C1 segment of cervical spinal cord (tissue), 14 donors: ENCODE measurements at regions not wholly inside any gene's neighbourhood (a gene's known extent, or its start where the extent isn't known, plus 50 kb on each side); places are given as distances from the start of the nearest gene placed in this dataset.

Source experiments
- DNase-seq, 14 donors: peaks; one replicate each; lab custom pipeline; 2025; lab: John Stamatoyannopoulos, UW

DNA sequence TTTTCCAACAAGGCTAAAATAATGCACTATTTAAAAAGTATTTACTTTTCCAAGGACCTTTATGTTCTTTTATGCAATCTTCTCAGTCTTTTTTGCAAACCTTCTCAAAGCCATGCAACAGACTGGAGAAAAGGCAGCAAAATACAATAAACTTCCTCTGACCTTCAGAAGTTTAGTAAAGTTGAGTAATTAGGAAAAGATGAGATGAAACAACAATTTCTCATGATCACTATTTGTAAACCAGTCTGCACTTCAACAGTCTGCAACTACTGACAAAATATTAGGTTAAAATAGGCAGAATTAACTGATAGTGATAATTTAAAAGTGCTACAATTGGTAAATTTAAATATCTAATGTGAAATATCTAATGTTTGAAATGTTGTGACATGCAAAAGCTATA lies 884.9 kb upstream of the PCDH10 start:
- DNase-seq = no peak

DNA sequence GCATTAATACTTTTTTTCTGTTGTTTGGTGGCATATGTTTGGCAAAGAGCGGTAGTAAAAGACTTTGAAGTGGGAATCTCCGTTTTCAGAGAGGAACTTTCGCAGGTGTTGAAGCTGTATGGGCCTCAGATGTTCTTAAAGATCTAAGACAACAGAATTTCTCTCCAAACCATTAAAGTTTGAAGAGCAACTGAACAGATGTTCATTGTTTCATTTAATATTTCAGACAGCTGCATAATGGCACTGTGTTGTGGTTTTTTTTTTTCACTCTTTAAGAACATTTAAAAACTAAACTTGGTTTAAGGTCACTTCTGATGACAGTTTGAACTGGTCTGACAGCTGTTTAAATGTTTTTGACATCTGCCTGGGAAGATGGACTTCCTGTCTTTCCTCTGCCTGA lies 882.7 kb upstream of the PCDH10 start:
- DNase-seq = no peak

DNA sequence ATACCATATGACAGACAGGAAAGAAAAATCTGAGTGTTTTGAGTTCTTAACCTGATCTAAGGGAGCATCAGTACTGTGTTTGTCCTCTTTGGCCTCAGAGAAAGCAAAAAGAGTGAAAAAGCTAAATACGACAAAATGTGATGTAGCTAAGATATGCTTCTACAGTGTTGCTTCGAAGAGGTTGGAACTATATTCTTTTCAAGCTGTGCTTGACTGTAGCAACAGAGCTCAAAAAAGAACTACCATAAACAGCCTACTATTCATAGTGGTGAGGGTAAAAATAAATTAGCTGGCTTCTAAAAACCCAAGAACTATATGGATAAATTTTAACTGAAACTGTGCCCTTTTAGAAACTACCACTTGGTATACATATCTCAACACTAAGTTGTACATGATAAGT lies 881.8 kb upstream of the PCDH10 start:
- DNase-seq = no peak

DNA sequence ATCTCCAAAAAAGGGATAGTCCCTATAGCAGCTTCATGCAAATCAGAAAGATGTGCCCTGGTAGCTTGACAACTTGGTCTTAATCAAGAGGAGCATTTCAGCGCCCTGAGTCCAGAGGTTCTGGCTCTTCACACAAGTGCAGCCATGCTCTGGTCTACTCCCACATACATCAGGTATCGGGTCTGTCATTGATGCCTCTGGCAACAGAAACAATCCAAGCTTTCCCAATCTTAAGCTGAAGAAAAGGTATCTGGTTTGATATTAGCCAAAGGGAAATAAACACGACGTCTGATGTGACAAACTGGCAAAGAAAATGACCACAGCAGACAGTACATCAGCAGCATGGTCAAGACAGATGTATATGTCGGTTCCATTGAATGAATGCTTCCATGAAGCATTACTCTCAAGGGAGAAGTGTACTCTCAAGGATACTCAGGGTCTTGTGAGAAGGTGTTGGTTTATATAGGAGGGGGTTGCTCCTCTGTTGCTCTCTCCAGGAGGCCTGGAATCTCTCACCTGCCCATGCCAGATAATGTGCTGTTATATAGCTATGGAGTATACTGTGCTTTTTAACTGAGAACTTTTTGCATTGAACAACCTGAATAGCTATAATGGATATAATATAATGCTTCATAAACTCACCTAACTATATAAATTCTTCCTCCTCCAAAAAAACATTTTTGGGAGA lies 879.6 kb upstream of the PCDH10 start:
- DNase-seq = no peak

DNA sequence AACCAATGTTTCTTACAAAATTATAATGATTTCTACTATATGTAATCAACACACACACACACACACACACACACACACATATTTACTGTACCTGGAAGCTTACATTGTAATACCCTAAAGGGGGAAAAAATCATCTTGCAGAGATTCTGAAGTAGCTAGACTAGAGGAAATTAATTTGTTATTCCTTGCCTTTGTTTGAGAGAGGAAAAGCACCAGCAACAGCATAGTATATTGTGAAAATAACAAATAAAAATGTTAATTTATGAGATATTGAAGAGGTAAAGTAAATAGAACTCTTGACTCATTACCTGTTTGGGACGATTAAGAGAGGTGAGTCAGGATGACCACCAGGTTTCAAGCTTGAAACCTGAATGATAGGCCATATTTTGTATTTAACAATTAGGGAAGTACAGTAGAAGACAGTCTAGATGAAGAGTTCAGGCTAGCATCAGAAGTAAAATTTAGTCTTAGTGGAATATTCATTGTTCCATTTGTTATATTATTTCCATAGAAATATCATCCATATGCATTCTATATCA lies 873.4 kb upstream of the PCDH10 start:
- no peak for DNase-seq

DNA sequence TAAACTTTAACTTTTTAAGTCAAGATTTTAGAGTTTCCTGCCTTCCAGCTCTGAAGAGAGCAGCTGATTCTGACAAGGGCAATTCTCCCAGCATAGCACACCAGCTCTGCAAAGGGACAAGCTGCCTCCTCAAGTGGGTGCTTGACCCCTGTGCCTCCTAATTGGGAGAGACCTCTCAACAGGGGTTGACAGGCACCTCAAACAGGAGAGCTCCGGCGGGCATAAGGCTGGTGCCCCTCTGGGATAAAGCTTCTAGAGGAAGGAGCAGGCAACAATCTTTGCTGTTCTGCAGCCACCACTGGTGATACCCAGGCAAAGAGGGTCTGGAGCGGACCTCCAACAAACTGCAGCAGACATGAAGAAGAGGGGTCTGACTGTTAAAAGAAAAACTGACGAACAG lies 872.9 kb upstream of the PCDH10 start:
- DNase-seq = no peak

DNA sequence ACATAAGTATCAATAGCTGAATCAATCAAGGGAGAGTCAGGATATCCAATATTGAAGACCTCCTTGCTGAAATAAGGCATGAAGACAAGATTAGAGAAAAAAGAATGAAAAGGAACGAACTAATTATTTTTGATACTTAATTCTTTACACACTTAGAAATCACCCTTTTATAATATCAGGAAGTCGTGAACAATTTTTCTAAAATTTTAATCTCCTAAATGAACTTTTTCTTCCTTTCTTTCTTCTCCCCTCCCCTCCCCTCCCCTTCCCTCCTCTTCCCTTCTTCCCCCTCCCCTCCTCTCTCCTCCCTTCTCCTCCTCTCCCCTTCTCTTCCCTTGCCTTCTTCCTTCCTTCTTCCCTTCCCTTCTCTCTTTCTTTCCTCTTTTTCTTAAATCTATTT lies 872.1 kb upstream of the PCDH10 start:
- DNase-seq = no peak

DNA sequence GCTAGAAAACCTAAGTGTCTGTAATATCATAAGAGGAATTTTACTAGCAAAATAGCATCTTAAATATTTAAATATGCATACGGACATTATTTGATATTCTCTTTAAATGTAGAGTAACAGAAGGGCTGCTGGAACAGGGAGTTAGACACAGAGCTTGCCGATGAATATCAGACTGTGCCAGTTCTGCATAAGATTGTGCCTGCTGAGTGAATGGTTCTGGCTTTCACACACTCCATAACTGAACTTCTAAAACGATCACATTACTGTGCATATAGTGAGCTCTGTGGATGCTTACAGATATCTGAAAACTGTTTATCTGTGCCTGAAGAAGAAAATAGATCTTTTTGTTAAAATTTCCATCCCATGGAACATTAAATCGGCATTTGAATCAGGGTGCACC lies 867.4 kb upstream of the PCDH10 start:
- no peak for DNase-seq

DNA sequence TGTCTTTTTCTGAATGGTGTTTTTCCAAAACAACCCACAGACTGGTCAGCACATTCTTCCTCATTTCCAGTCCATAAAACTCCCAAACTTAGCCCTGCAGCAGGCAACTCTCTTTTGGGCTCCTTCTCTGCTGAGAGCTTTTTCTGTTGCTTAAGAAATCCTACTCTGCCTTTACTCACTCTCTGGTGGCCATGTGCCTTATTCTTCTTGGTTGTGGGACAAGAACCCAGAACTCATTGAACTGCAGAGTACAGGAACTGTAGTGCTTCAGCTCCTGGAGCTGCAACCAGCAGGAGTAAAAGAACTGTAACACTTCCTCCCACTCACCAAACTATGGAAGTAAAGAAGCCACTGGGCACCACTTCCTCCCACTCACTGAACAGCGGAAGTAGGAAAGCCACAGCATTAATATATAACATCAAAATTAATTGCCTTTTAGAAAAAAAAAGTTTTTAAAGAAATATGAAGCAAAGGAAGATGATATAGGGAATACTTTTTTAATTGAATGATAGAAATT lies 864.1 kb upstream of the PCDH10 start:
- DNase-seq = no peak

DNA sequence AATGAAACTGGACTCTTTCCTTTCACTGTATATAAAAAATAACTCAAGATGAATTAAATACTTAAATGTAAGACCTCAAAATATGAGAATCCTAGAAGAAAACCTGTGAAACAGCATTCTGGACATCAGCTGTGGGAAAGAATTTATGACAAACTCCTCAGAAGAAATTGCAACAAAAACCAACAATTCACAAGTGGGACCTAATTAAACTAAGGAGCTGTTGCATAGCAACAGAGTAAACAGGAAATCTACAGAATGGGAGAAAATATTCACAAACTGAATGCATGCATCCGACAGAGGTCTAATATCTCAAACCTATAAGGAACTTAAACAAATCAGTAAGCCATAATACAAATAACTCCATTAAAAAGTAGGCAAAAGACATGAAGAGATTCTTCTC lies 851.7 kb upstream of the PCDH10 start:
- no peak for DNase-seq

DNA sequence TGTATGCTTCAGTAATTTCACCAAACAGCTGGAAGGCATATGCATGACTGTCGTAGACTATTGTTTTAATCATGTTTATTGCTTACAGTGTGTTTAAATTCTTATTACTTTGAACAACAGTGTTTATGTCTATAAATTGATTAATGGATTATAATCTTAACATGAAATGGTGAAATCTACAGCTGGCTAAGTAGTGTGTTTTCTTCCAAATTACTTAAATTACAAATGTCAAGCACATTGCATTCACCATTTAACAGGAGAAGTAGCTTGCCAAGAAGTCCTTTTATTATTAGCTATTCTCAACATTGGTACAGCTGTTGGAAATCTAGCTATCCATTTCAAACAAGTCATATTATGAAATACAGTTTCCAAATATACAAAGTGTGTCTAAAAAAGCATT lies 849.3 kb upstream of the PCDH10 start:
- DNase-seq = no peak

DNA sequence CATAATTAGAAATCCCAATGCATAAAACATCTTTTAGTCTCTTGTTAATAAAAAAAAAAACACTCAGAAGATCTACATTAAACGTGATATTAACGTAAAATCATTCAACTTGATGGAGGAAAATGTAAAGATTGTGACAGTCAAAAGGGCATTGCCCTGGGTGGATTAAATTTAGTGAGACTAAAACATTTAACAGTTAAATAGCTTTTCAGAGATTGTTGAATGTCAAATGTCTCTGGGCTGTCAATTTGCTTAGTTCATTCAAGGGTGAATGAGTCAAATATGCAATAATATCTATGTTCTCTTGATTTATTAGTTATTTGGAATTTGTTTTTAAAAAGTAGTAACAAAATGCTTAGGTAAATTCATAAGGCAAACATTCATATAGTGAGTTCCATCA lies 836.6 kb upstream of the PCDH10 start:
- no peak for DNase-seq

DNA sequence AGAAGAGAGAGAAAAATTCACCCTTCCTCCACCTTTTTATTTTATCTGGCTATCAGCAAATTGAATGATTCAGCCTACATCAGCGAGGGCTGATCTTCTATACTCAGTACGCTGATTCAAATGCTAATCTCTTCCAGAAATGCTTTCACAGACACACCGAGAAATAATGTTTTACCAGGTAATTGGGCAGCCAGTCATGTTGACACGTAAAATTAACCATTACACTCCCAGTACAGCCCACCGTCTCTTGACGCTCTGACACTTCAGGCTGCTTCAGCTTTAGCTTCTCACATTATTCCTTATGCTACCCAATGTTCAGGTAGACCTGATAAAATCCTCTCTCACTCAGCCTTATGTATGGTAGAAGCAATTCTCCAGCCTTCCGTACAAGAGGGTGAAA lies 835.2 kb upstream of the PCDH10 start:
- no peak for DNase-seq

DNA sequence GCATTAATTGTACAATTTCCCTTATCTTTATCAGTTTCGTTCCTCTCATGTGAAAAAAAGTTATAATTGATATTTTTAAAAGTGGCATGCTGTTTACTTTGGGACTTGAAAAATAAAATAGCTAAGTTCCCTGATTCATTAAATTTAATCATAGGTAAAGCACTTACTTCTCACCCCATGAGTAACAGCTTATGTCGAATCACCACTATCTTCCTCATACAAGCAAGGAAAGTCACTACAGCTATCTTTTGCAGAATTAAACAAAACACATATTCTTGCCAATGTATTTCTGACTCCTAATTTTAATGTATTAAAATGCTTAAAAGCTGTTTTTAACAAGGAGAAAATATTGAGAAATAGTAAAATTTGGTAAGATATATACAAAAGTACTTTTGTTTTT lies 832.4 kb upstream of the PCDH10 start:
- no peak for DNase-seq

DNA sequence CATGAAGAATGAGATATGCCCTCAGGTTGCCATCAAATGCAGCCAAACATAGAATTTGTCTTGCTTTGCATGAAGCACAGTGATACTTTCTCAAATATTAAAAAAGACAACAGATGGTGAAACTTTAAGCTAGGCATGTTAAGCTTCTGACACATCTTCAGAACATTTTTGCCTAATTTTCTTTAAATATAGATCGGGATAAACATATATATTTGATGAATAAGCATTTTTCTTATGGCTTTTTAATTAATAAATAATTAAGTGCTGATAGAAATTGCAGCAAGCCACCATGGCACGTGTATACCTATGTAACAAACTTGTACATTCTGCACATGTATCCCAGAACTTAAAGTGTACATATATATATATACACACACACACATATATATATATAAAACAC lies 831.2 kb upstream of the PCDH10 start:
- DNase-seq = no peak

DNA sequence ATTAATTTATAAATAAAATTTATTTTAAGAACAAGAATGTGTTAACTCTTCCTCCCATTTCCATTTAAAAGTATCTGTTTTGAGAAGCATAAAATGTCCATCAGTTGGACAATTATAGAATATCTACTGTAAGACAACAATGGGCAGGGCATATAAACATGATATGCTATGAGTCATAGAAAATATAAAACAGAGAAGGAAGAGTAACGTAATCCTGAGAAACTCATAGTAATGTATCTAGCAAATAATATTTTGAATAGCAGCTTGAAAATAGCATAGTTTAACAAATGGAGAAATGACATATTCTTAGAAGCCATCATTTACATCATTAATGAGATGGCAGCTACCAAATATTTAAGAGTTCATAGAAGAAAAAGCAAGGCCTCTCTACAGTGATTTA lies 820.3 kb upstream of the PCDH10 start:
- DNase-seq = no peak

DNA sequence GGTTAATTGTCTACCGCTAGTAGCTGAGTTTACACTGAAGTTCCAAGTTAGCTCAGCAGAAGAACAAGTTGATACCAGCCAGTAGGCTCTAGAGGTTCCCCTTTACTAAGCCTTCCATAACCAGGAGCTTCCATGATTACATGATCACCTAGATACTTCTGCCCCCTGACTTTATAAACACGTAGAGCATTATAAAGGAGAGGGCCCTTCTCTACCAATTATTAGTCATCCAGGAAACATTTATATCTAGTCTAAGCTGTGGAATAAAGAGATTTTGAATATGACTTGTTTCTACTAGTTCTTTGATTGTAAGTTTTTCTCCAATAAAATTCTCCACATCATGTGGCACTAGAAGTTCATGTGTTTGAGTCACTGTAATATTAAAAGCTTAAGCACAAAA lies 818.1 kb upstream of the PCDH10 start:
- no peak for DNase-seq

DNA sequence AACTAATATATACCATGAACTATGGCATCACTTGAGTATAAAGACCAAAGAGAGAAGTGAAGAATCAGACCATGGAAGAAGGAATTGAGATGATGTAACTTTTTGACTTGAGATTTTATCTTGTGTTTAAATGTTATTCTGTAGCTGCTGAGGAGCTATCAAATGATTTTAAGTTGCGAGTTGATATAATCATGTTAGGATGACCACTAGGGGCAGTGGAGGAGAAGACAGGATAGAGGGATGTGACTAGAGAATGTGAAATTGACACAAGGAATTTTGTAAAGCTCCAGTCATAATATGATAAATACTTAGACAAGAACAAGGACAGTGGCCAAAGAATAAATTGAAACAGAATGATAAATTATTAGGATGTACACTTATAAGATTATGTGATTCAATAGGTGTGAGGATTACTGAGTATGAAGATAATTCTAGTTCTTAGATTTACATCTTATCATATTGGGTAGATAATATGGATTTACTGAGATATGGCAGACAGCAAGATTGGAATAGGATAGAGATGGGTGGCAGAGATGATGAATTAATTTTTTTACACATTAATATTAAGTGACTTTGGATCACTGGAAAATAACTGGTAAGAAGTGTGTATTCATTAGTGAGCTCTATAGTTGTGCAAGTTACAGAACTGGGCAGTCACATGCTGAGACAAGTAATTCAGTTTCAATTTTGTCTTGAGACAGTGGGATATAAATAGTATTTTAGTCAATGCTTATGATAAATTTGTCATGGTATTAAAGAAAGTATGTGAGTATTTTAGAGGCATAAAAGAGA lies 816.0 kb upstream of the PCDH10 start:
- no peak for DNase-seq

DNA sequence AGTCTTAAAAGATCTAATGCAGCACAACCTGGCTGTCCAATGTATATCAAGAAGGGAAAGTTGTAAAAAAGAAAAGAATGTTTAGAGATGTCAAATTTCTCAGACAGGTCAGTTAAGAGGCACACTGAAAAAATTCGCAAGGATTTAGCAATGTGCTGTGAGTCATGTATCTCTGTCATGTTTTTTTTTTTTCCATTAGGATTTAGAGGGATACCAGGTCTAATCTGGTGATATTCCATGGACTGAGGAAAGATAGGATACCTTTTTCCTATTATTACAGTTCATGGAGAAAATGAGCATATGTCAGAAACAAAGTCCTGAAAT lies 815.4 kb upstream of the PCDH10 start:
- DNase-seq = no peak

DNA sequence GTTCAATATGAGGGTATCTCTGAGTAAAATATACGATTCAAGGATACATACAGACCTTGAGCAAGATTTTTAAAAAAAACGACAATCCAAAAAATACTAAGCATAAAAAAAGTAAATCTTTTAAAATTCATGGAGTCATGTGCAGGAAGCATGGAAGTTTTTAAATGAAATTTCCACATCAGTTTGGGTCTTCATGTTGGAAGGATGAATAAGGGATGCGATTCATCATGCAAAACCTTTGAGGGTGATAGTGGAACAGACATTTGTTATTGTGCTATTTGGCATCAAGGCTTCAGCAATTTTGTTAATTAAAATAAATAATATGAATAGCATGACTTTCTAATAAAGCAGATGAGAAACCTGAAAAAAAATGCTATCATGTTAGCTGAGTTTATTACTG lies 815.0 kb upstream of the PCDH10 start:
- DNase-seq = no peak

DNA sequence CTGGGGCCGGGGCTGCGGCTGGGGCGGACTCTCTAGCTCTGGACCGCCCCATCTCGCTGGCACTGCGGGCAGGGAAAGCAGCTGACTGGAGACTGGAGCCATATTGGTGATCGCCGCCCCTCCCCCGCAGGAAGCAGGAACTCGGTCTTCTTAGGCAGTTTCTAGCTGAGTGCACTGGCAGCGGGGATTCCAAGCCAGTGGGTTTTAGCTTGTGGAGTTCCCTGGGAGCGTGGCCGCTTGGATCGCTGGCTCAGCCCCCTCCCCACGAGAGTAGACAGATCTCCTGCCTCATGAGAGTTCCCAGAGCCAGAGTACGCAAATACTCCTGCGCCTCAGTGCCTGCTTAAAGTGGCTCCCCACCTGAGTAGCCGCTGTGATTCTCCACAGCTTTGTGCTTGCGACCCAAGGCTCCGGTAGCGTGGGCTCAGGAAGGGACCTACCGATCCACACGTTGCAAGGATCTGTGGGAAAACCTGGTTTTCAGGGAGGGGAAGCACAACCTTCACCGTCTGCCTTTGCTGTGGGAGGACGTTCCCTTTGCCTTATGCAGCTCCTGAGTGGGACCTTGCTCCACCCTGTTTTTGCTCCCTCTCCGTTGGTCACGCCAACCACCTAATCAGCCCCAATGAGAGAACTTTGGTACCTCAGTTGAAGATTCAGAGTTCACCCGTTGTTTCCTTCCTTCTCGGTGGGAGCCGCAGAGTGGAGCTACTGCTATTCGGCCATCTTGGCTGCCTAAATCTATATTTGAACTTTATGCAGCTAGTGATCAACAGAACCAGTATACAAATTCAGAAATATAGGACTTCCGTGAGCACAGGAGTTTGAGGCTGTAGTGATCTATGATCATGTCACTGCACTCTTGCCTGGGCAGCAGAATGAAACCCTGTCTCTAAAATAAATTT lies 803.9 kb upstream of the PCDH10 start:
- no peak for DNase-seq

DNA sequence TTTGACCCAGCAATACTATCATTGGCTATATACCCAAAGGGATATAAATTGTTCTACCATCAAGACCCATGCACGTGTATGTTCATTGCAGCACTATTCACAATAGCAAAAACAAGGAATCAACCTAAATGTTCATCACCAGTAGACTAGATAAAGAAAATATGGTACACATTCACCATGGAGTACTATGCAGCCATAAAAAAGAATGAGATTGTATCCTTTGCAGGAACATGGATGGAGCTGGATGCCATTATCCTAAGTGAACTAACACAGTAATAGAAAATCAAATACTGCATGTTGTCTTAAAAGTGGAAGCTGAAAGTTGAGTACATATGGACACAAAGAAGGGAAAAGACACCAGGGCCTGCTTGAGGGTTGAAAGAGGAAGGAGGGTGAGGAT lies 803.1 kb upstream of the PCDH10 start:
- no peak for DNase-seq
